ENCODE measurements at regions not wholly inside any gene's neighbourhood (a gene's known extent, or its start where the extent isn't known, plus 50 kb on each side); places are given as distances from the start of the nearest gene placed in this dataset.

DNA sequence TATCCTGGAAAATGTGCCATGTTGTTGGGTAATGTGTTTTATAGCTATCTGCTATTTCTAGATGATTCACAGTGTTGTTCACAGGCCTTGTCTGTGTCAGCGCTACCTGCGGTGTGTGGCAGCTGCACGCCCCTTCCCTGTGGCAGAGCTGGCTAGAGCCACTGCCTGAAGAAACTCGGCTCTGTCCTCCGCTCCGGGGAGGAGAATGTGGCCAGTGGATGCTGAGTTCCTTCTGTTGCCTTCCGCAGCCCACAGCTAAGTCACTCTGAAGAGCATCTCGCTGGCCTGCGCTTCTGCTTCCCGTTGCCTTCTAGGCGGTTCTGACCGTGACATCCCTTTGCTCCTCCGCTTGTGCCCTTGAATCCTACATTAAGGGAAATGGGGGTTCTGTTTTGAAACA, 135.1 kb downstream of the PLG start:
- intact Hi-C loops (cut with micrococcal nuclease): no loop called here
- Histone ChIP-seq H4K8ac (ENCODE audit: low read depth in 2 of 2, low read length in 2 of 2) (no peak overlapping the region), H3K56ac (ENCODE audit: extremely low read depth, insufficient read depth, low read length) (no peak overlapping the region), H4K20me1 (ENCODE audit: insufficient read depth, low read length) (no peaks in the 10 kb centered on the region), H2AK9ac (replicated peaks; ENCODE audit: low read depth, low read length, poor library complexity) (no peak overlapping the region), H3K27me3 (ENCODE audit: control insufficient read depth, insufficient read depth, low read length) (no peaks in the 10 kb centered on the region), H3K4me2 (ENCODE audit: low read depth, low read length) (no peak overlapping the region), H3K9ac (ENCODE audit: low read depth, low read length) (no peak overlapping the region), H3K9me1 (ENCODE audit: insufficient read depth, low read length) (no peaks in the 10 kb centered on the region), H2BK120ac (ENCODE audit: low read depth, low read length) (no peak overlapping the region), H4K5ac (ENCODE audit: low read depth, low read length) (no peak overlapping the region), H3K23ac (ENCODE audit: low read depth, low read length) (no peak overlapping the region), H3K79me1 (ENCODE audit: low read depth in 1 of 2, low read length in 2 of 2) (no peaks in the 10 kb centered on the region), H3K36me3 (ENCODE audit: control insufficient read depth, insufficient read depth, low read length) (no peaks in the 10 kb centered on the region), H2BK15ac (ENCODE audit: low read depth, low read length) (no peak overlapping the region), H2AK5ac (ENCODE audit: low read depth, low read length) (no peak overlapping the region), H3K4me1 (ENCODE audit: control insufficient read depth, insufficient read depth, low read length) (no peaks in the 10 kb centered on the region), H3K27ac (ENCODE audit: insufficient read depth, low read length) (no peak overlapping the region), H3K4ac (ENCODE audit: low read depth, low read length) (no peak overlapping the region), H3K4me3 (ENCODE audit: insufficient read depth, low read depth, low read length) (no peak overlapping the region), H4K91ac (ENCODE audit: insufficient read depth, low read depth, low read length) (no peak overlapping the region), H2BK5ac (ENCODE audit: low read depth, low read length, poor library complexity, severe bottlenecking) (no peak overlapping the region), H2AFZ (replicated peaks; ENCODE audit: low read length, poor library complexity) (no peak overlapping the region), H3K14ac (replicated peaks; ENCODE audit: low read depth, low read length) (no peak overlapping the region), H3K9me3 (ENCODE audit: control insufficient read depth, insufficient read depth, low read length) (peaks cover 8% of the 10 kb centered on the region), H3K18ac (ENCODE audit: low read depth, low read length) (no peak overlapping the region), H2BK20ac (ENCODE audit: low read depth, low read length) (no peak overlapping the region)
- DNase-seq (no peak), ATAC-seq (ENCODE audit: low read depth) (no peak)
- POLR2A ChIA-PET (ENCODE audit: unreplicated experiment): no interaction called here
- 67% methylated on average over 3 of the region's 13 CpGs; no CpG with 5 or more reads in 1 of the 2 experiments for WGBS, 2 experiments (ENCODE audit: extremely low coverage in 2 of 2, insufficient read length in 1 of 2)
- in situ Hi-C loops (cut with MboI; ENCODE audit: low sequenced_read_pairs): no loop called here
- BruUV-seq (replicated peaks): no TSS peak
- dilution Hi-C loops (cut with HindIII; ENCODE audit: low sequenced_read_pairs, unreplicated experiment): no loop called here
- CTCF ChIA-PET: no interaction called here
- no peak for TF ChIP-seq FOS (IDR thresholded peaks at IDR 0.05; ENCODE audit: low read depth, low read length)
